Erythroblast (primary cell): ENCODE measurements at regions not wholly inside any gene's neighbourhood (a gene's known extent, or its start where the extent isn't known, plus 50 kb on each side); places are given as distances from the start of the nearest gene placed in this dataset.

ENCODE experiments used
- GATA1 ChIP-seq: IDR thresholded peaks from 2 replicates; pipeline ENCODE4 v1.6.1; 2011; ENCODE audit warnings: low read depth, mild to moderate bottlenecking, control low read depth, low read length, moderate library complexity
- POLR2A ChIP-seq: IDR thresholded peaks from 2 replicates; pipeline ENCODE4 v1.6.1; 2011; ENCODE audit warnings: mild to moderate bottlenecking, low read length

DNA sequence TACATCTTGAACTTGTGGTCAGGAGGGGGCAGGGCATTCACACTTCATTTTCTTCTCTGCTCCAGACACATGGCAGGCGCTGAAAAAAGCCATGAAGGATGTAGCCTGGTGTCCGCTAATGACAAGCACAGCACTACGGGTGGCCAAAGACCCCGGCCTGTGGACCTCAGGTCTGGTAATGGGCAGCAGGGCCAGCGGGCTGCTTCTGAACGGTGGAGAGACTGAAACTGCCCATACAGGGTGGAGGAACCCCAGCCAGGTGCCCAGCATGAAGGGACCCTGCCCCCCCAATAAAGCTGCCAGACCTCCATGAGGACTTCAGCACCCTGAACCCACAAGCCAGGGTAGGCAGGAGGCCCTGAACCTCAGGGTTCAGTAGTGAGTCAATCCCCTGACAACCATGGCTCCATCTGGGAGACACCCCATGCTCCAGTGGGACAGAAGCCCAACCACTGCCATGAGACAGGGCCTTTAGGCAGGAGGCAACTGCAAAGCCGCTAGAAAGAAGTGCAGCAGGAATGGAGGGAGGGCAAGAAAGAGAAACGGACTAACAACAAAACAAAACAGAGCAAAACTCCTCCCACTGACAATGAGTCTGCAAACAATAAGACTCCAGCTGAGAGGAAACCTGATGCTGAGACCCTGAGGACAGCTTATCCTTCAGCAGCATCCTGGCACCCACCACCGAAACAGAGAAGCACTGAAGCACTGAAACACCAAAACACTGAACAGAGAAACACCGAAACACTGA lies 140.2 kb upstream of the PPP2R2D start:
- TF ChIP-seq POLR2A (no peak), GATA1 (no peak)
